K562 (cell line): ENCODE measurements at regions not wholly inside any gene's neighbourhood (a gene's known extent, or its start where the extent isn't known, plus 50 kb on each side); places are given as distances from the start of the nearest gene placed in this dataset.

Source experiments
- ATAC-seq: fragments of 200-7000 bp; cut with Tn5 transposase; 3 replicates; pipeline ENCODE4 v1.9.1; 2020; ENCODE audit warnings: moderate library complexity
- BruUV-seq: library from RNA; stranded (reverse); fragments of 400-500 nt; replicated peaks from 2 replicates; lab custom pipeline; 2021; lab: Mats Ljungman, UMichigan
- CTCF ChIA-PET: fragments of 300-600 bp; formaldehyde crosslinking; extraction: SDS; loops from one replicate; lab custom pipeline; 2021; ENCODE audit warnings: low intra/inter-chr PET ratio; lab: Yijun Ruan, JAX
- POLR2A ChIA-PET: fragments of 300-600, 350-650 bp; sonication (Branson Sonifier 250); formaldehyde crosslinking; extraction: SDS; loops from one replicate; lab custom pipeline; 2021; ENCODE audit warnings: antibody characterized with exemption, inconsistent platforms; lab: Yijun Ruan, JAX
- DNase-seq, 4 experiments: peaks; one replicate each; pipeline versions ENCODE4 v3.0.0 to v3.0.0-alpha.2; 2011 to 2018; ENCODE audit warnings: low spot score in 3 of 4, mixed read lengths in 3 of 4; ENCODE audit errors: extremely low read depth in 1 of 4
- FAIRE-seq: peaks from 2 replicates; lab custom pipeline; 2011; peaks lifted over from hg19 to GRCh38; lab: Jason Lieb, UNC
- H2AFZ ChIP-seq: 2 replicates; pipeline ENCODE4 v1.6.0; 2011; ENCODE audit warnings: low read depth, low read length, control low read depth, inconsistent platforms
- H3K27ac ChIP-seq: fragments of 200-600 bp; 3 replicates; pipeline ENCODE4 v1.8.0; 2011; ENCODE audit warnings: low read depth, mild to moderate bottlenecking, control low read depth, inconsistent platforms, low read length, moderate library complexity, mixed read lengths; ENCODE audit errors: extremely low read depth
- H3K27me3 ChIP-seq, 2 experiments: fragments of 300-600 bp in 1 of 2; 2 replicates in 1 of 2; 3 replicates in 1 of 2; pipeline versions ENCODE4 v1.6.0 to v1.8.0; 2011; ENCODE audit warnings: inconsistent platforms in 2 of 2, low read length in 2 of 2, mild to moderate bottlenecking in 1 of 2, mixed read lengths in 1 of 2, moderate library complexity in 1 of 2; ENCODE audit not compliant: control insufficient read depth in 2 of 2, insufficient read depth in 2 of 2
- H3K36me3 ChIP-seq: fragments of 300-600 bp; 3 replicates; pipeline ENCODE4 v1.8.0; 2011; ENCODE audit warnings: mild to moderate bottlenecking, low read length, inconsistent platforms; ENCODE audit not compliant: control insufficient read depth, insufficient read depth
- H3K4me1 ChIP-seq, 2 experiments: fragments of 200-600 bp in 1 of 2; replicated peaks in 1 of 2; 2 replicates in 1 of 2; 3 replicates in 1 of 2; pipeline versions ENCODE4 v1.5.1 to v1.8.0; 2011; ENCODE audit warnings: inconsistent platforms in 2 of 2, low read length in 2 of 2, mild to moderate bottlenecking in 1 of 2, mixed read lengths in 1 of 2, moderate library complexity in 1 of 2; ENCODE audit not compliant: control insufficient read depth in 2 of 2, insufficient read depth in 2 of 2
- H3K4me2 ChIP-seq: 2 replicates; pipeline ENCODE4 v1.6.1; 2011; ENCODE audit warnings: low read length, control low read depth, inconsistent platforms, mixed read lengths; ENCODE audit not compliant: insufficient read depth
- H3K4me3 ChIP-seq: fragments of 200-600 bp; sonication (generic), shearing (Covaris generic); 2 replicates; pipeline ENCODE4 v1.5.1; 2016; ENCODE audit warnings: control low read depth, inconsistent platforms
- H3K79me2 ChIP-seq: fragments of 200-600 bp; 3 replicates; pipeline ENCODE4 v1.8.0; 2011; ENCODE audit warnings: low read length, inconsistent platforms; ENCODE audit not compliant: control insufficient read depth, insufficient read depth
- H3K9ac ChIP-seq, 2 experiments: 2 replicates each; pipeline versions ENCODE4 v1.6.0 to v1.6.1; 2011; ENCODE audit warnings: low read depth in 2 of 2, low read length in 2 of 2, control low read depth in 1 of 2, inconsistent platforms in 1 of 2, mild to moderate bottlenecking in 1 of 2, mixed read lengths in 1 of 2; ENCODE audit not compliant: insufficient read depth in 1 of 2
- H3K9me1 ChIP-seq: one replicate; pipeline ENCODE4 v1.6.0; 2011; ENCODE audit warnings: inconsistent platforms, mild to moderate bottlenecking, low read length, moderate library complexity; ENCODE audit not compliant: control insufficient read depth, insufficient read depth
- H3K9me3 ChIP-seq: replicated peaks from 2 replicates; pipeline ENCODE4 v1.5.1; 2011; ENCODE audit warnings: low read depth, low read length, inconsistent platforms; ENCODE audit not compliant: control insufficient read depth, insufficient read depth
- H4K20me1 ChIP-seq: replicated peaks from 2 replicates; pipeline ENCODE4 v1.6.1; 2011; ENCODE audit warnings: low read length, inconsistent platforms, mixed read lengths; ENCODE audit not compliant: control insufficient read depth, insufficient read depth
- ELF2 ChIP-seq: fragments of 250-450 bp; sonication (Bioruptor Pico); IDR thresholded peaks from 2 replicates; pipeline ENCODE4 v1.5.0; 2021; ENCODE audit warnings: mild to moderate bottlenecking
- FOXM1 ChIP-seq, 2 experiments: fragments of 450-650 bp in 1 of 2; sonication (generic) in 1 of 2; formaldehyde crosslinking in 1 of 2; IDR thresholded peaks; 2 replicates each; pipeline versions ENCODE4 v1.6.1 to v1.9.0; 2017 to 2022; ENCODE audit warnings: low read depth in 2 of 2, mild to moderate bottlenecking in 2 of 2, missing genetic modification reagents in 1 of 2, moderate library complexity in 1 of 2
- HMG20B ChIP-seq: fragments of 250-450 bp; sonication (Bioruptor Pico); IDR thresholded peaks from 2 replicates; pipeline ENCODE4 v1.5.0; 2021; ENCODE audit warnings: mild to moderate bottlenecking
- RFX5 ChIP-seq: IDR thresholded peaks from 2 replicates; pipeline ENCODE4 v1.6.1; 2011; ENCODE audit warnings: low read depth, mild to moderate bottlenecking, improper control_type of control experiment, low read length
- SMARCE1 ChIP-seq: fragments of 450-650 bp; IDR thresholded peaks from 2 replicates; pipeline ENCODE4 v1.7.1; 2016; ENCODE audit warnings: mild to moderate bottlenecking
- ZNF184 ChIP-seq: sonication (generic); formaldehyde crosslinking; IDR thresholded peaks from 2 replicates; pipeline ENCODE4 v1.5.0; 2020; ENCODE audit warnings: missing genetic modification reagents
- WGBS: fragments of 100-300 bp; shearing (Covaris generic); methylation state at CpG from one replicate; pipeline ENCODE4 v1.1.6; 2016; ENCODE audit warnings: low coverage, mixed read lengths; ENCODE audit not compliant: insufficient coverage; ENCODE audit errors: missing lambda C conversion rate; 5-methylcytosine and 5-hydroxymethylcytosine counted together
- in situ Hi-C: fragments of 300-500 bp; cut with MboI; formaldehyde crosslinking; loops from 4 replicates; pipeline ENCODE4 v1.15.0; 2018; ENCODE audit warnings: inconsistent platforms, mixed read lengths
- intact Hi-C: fragments of 100-400 bp; cut with micrococcal nuclease; formaldehyde crosslinking; loops from 2 replicates; pipeline ENCODE4 v1.14.2; 2022
- TF ChIP-seq, protein P1 (sequence below), 2 experiments: fragments of 450-650 bp in 1 of 2; sonication (generic) in 1 of 2; formaldehyde crosslinking in 1 of 2; IDR thresholded peaks in 1 of 2; conservative IDR thresholded peaks in 1 of 2; 2 replicates each; pipeline versions ENCODE4 v1.6.1 to v1.8.1; 2016 to 2023; ENCODE audit warnings: mild to moderate bottlenecking in 2 of 2, moderate library complexity in 2 of 2, inconsistent platforms in 1 of 2, missing genetic modification reagents in 1 of 2
- TF ChIP-seq, protein P2 (sequence below): sonication (generic); formaldehyde crosslinking; IDR thresholded peaks from 2 replicates; pipeline ENCODE4 v1.8.1; 2023; ENCODE audit warnings: mild to moderate bottlenecking, missing genetic modification reagents
- TF ChIP-seq, protein P3 (sequence below): fragments of 450-650 bp; IDR thresholded peaks from 2 replicates; pipeline ENCODE4 v1.7.1; 2018; ENCODE audit warnings: mild to moderate bottlenecking, low read depth; ENCODE audit not compliant: partially characterized antibody

DNA sequence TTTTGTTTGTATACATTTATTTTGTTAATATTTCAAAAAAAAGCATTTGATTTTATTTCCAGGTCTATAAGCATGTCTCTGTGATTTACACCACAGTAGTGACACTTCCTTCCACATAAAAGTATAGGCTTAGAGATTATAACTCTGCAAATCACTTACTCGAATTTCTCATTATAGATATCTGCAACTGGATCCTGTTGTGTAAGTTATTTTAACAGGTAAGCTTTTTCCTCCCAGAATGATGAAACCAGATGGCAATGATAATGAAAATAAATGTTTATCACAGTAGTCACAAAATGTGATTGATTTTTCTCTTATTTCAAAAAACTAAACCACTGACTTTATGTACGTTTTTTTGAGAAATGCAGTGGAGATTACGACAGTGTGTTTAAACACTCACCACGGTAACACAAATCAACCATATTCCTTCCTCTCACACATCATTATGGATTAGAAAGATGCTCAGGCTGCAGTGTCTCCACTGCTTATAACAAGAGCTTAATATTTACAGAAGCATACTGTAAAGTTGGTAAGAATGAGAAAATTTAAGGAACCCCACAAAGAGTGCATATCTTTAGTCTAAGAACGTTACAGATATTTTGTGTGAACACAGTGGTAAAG is 194.6 kb downstream of the ATXN7L3B start:
- intact Hi-C loops = no loop called here
- H4K20me1 ChIP-seq = no peaks in the 10 kb centered on the region
- no peak for DNase-seq
- no peaks in the 10 kb centered on the region for H3K79me2 ChIP-seq
- H3K4me2 ChIP-seq = no peak overlapping the region
- WGBS = 0% methylated on average over 5 of the region's 5 CpGs
- FAIRE-seq = no peak
- BruUV-seq = no TSS peak
- H3K9me1 ChIP-seq = no peaks in the 10 kb centered on the region
- H3K36me3 ChIP-seq = no peaks in the 10 kb centered on the region
- no peak for TF ChIP-seq SMARCE1
- in situ Hi-C loops = no loop called here
- no peaks in the 10 kb centered on the region; the same call in 1 of the 2 replicates for H3K9me3 ChIP-seq
- H3K4me3 ChIP-seq = no peak overlapping the region
- no peak overlapping the region for H3K27ac ChIP-seq
- H3K4me1 ChIP-seq = no peaks in the 10 kb centered on the region
- H3K27me3 ChIP-seq = no peaks in the 10 kb centered on the region
- POLR2A ChIA-PET = no interaction called here
- no peak for ATAC-seq
- H3K9ac ChIP-seq = no peak overlapping the region
- CTCF ChIA-PET = no interaction called here
- H2AFZ ChIP-seq = no peak overlapping the region

DNA sequence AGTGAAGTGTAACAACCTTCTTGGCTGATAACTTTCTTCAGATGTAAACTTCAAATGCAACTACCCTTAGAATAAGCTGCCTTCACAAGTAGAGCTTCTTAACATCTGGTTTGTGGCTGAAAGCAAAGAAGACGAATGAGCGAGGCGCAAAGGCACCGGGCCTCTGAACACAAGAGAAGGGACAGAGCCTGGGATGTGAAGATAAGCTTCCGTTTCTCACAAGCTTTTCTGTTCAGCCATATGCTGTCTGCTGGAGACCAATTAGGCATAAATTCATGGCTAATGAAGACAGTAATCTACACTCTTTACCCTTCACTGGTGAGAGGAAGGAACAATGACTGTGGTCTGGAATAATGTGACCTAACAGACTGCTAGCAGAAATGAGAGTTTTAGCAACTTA is 195.2 kb downstream of the ATXN7L3B start:
- H3K4me2 ChIP-seq = no peak overlapping the region
- H2AFZ ChIP-seq = no peak overlapping the region
- ChIA-PET CTCF (no interaction called here), POLR2A (no interaction called here)
- no peak overlapping the region for H3K4me3 ChIP-seq
- in situ Hi-C loops = no loop called here
- H3K9ac ChIP-seq = no peak overlapping the region
- no peaks in the 10 kb centered on the region for H3K36me3 ChIP-seq
- H3K27ac ChIP-seq = no peak overlapping the region
- H3K9me1 ChIP-seq = no peaks in the 10 kb centered on the region
- H3K4me1 ChIP-seq = no peaks in the 10 kb centered on the region
- 0% methylated on average over 5 of the region's 5 CpGs for WGBS
- no peaks in the 10 kb centered on the region for H4K20me1 ChIP-seq
- ATAC-seq = no peak
- DNase-seq = no peak
- intact Hi-C loops = no loop called here
- no TSS peak for BruUV-seq
- no peaks in the 10 kb centered on the region for H3K27me3 ChIP-seq
- no peak for FAIRE-seq
- H3K9me3 ChIP-seq = no peaks in the 10 kb centered on the region; the same call in 1 of the 2 replicates
- H3K79me2 ChIP-seq = no peaks in the 10 kb centered on the region
- TF ChIP-seq, protein P1, sequence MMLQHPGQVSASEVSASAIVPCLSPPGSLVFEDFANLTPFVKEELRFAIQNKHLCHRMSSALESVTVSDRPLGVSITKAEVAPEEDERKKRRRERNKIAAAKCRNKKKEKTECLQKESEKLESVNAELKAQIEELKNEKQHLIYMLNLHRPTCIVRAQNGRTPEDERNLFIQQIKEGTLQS (IDR thresholded peaks at IDR 0.05) = no peak
- TF ChIP-seq, protein P1 (CRISPR knock-in tag; conservative IDR thresholded peaks at IDR 0.05) = no peak
- TF ChIP-seq HMG20B (CRISPR knock-in tag) = no peak
- TF ChIP-seq, protein P2, sequence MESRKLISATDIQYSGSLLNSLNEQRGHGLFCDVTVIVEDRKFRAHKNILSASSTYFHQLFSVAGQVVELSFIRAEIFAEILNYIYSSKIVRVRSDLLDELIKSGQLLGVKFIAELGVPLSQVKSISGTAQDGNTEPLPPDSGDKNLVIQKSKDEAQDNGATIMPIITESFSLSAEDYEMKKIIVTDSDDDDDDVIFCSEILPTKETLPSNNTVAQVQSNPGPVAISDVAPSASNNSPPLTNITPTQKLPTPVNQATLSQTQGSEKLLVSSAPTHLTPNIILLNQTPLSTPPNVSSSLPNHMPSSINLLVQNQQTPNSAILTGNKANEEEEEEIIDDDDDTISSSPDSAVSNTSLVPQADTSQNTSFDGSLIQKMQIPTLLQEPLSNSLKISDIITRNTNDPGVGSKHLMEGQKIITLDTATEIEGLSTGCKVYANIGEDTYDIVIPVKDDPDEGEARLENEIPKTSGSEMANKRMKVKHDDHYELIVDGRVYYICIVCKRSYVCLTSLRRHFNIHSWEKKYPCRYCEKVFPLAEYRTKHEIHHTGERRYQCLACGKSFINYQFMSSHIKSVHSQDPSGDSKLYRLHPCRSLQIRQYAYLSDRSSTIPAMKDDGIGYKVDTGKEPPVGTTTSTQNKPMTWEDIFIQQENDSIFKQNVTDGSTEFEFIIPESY (CRISPR knock-in tag) = no peak
- TF ChIP-seq FOXM1 (IDR thresholded peaks at IDR 0.05; ENCODE audit: low read depth) = no peak
- TF ChIP-seq FOXM1 (CRISPR knock-in tag; IDR thresholded peaks at IDR 0.05; ENCODE audit: low read depth) = no peak
- TF ChIP-seq, protein P3, sequence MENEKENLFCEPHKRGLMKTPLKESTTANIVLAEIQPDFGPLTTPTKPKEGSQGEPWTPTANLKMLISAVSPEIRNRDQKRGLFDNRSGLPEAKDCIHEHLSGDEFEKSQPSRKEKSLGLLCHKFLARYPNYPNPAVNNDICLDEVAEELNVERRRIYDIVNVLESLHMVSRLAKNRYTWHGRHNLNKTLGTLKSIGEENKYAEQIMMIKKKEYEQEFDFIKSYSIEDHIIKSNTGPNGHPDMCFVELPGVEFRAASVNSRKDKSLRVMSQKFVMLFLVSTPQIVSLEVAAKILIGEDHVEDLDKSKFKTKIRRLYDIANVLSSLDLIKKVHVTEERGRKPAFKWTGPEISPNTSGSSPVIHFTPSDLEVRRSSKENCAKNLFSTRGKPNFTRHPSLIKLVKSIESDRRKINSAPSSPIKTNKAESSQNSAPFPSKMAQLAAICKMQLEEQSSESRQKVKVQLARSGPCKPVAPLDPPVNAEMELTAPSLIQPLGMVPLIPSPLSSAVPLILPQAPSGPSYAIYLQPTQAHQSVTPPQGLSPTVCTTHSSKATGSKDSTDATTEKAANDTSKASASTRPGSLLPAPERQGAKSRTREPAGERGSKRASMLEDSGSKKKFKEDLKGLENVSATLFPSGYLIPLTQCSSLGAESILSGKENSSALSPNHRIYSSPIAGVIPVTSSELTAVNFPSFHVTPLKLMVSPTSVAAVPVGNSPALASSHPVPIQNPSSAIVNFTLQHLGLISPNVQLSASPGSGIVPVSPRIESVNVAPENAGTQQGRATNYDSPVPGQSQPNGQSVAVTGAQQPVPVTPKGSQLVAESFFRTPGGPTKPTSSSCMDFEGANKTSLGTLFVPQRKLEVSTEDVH = no peak
- no peak for TF ChIP-seq ELF2 (CRISPR knock-in tag)
- TF ChIP-seq ZNF184 (CRISPR knock-in tag) = no peak
- TF ChIP-seq RFX5 = no peak
